DOHH2 (cell line): ENCODE measurements at regions not wholly inside any gene's neighbourhood (a gene's known extent, or its start where the extent isn't known, plus 50 kb on each side); places are given as distances from the start of the nearest gene placed in this dataset.
"Not testable (repeated sequence)": the region's sequence is repeated elsewhere in the genome, so short reads cannot be mapped to it uniquely, and the experiment has no call there.

Experiments used
- H3F3A ChIP-seq: fragments of 200-600 bp; sonication (generic), shearing (Covaris generic); 2 replicates; pipeline ENCODE4 v1.6.0; 2016; ENCODE audit warnings: antibody characterized with exemption, mild to moderate bottlenecking; ENCODE audit not compliant: control insufficient read depth, insufficient read depth
- H3K27ac ChIP-seq: fragments of 200-600 bp; sonication (generic); 2 replicates; pipeline ENCODE4 v1.5.1; 2014; ENCODE audit warnings: low read depth, mild to moderate bottlenecking, low read length, moderate library complexity
- H3K27me3 ChIP-seq: fragments of 200-600 bp; sonication (generic); 2 replicates; pipeline ENCODE4 v1.6.1; 2014; ENCODE audit warnings: mild to moderate bottlenecking, low read length, mixed read lengths; ENCODE audit not compliant: control insufficient read depth
- H3K36me3 ChIP-seq: fragments of 200-600 bp; sonication (generic); 2 replicates; pipeline ENCODE4 v1.6.1; 2014; ENCODE audit warnings: mild to moderate bottlenecking, low read length, moderate library complexity, mixed read lengths; ENCODE audit not compliant: control insufficient read depth
- H3K4me1 ChIP-seq: fragments of 200-600 bp; sonication (generic); 2 replicates; pipeline ENCODE4 v1.6.1; 2014; ENCODE audit warnings: mild to moderate bottlenecking, low read length, mixed read lengths; ENCODE audit not compliant: control insufficient read depth
- H3K4me2 ChIP-seq: fragments of 200-600 bp; sonication (generic); 2 replicates; pipeline ENCODE4 v1.6.0; 2014; ENCODE audit warnings: mild to moderate bottlenecking, low read length, moderate library complexity
- H3K4me3 ChIP-seq: fragments of 200-600 bp; sonication (generic); 2 replicates; pipeline ENCODE4 v1.5.1; 2014; ENCODE audit warnings: mild to moderate bottlenecking, low read length, mixed read lengths
- H3K79me2 ChIP-seq: fragments of 200-600 bp; sonication (generic); 2 replicates; pipeline ENCODE4 v1.6.1; 2014; ENCODE audit warnings: mild to moderate bottlenecking, low read length, mixed read lengths; ENCODE audit not compliant: control insufficient read depth
- H3K9me2 ChIP-seq: fragments of 200-600 bp; sonication (generic); replicated peaks from 2 replicates; pipeline ENCODE4 v1.6.1; 2014; ENCODE audit warnings: mild to moderate bottlenecking, low read length, mixed read lengths; ENCODE audit not compliant: control insufficient read depth
- H3K9me3 ChIP-seq: fragments of 200-600 bp; sonication (generic); 2 replicates; pipeline ENCODE4 v1.6.1; 2014; ENCODE audit warnings: antibody characterized with exemption, low read length, mixed read lengths; ENCODE audit not compliant: control insufficient read depth, insufficient read depth
- H4K20me1 ChIP-seq: fragments of 200-600 bp; sonication (generic); 2 replicates; pipeline ENCODE4 v1.6.0; 2014; ENCODE audit warnings: low read depth, mild to moderate bottlenecking, antibody characterized with exemption, low read length, moderate library complexity; ENCODE audit not compliant: control insufficient read depth, insufficient read depth
- EZH2phosphoT487 ChIP-seq: fragments of 200-600 bp; sonication (generic); IDR thresholded peaks from 2 replicates; pipeline ENCODE4 v1.6.1; 2017; ENCODE audit warnings: borderline replicate concordance, mild to moderate bottlenecking, antibody characterized with exemption, low read length, moderate library complexity, mixed read lengths
- TF ChIP-seq, protein P1 (sequence below): fragments of 200-600 bp; sonication (generic); IDR thresholded peaks from one replicate; pipeline ENCODE4 v1.5.1; 2014; ENCODE audit warnings: antibody characterized with exemption, mild to moderate bottlenecking, low read depth, low read length; ENCODE audit not compliant: poor library complexity, severe bottlenecking

DNA sequence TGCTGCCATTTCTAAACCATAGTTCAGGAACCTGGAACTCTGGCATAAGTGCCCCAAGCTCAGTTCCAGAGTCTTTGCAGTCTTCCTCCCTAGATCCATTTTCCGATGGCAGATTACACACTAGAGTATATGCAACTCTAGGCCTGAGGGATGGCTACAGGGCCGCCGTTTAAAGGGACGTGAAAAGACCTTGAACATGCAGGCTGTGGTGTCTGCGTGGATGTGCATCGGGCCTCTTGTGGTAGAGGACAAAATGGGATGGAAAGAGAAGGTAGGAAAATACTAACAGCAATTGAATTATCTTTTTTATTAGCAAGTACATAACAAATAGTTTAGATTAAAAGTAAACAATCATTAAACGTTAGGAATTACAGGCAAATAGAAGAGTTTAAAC, 588.9 kb downstream of the RFPL4B start:
- Histone ChIP-seq H3K27ac (no peak overlapping the region), H3K36me3 (no peaks in the 10 kb centered on the region), H3K79me2 (no peaks in the 10 kb centered on the region), H3K4me3 (no peak overlapping the region), H3K4me2 (no peak overlapping the region), H3K9me3 (no peaks in the 10 kb centered on the region), H3K4me1 (no peaks in the 10 kb centered on the region), H3F3A (no peaks in the 10 kb centered on the region), H4K20me1 (no peaks in the 10 kb centered on the region), H3K27me3 (no peaks in the 10 kb centered on the region), H3K9me2 (no peaks in the 10 kb centered on the region)
- TF ChIP-seq EZH2phosphoT487 = no peak
- TF ChIP-seq, protein P1, sequence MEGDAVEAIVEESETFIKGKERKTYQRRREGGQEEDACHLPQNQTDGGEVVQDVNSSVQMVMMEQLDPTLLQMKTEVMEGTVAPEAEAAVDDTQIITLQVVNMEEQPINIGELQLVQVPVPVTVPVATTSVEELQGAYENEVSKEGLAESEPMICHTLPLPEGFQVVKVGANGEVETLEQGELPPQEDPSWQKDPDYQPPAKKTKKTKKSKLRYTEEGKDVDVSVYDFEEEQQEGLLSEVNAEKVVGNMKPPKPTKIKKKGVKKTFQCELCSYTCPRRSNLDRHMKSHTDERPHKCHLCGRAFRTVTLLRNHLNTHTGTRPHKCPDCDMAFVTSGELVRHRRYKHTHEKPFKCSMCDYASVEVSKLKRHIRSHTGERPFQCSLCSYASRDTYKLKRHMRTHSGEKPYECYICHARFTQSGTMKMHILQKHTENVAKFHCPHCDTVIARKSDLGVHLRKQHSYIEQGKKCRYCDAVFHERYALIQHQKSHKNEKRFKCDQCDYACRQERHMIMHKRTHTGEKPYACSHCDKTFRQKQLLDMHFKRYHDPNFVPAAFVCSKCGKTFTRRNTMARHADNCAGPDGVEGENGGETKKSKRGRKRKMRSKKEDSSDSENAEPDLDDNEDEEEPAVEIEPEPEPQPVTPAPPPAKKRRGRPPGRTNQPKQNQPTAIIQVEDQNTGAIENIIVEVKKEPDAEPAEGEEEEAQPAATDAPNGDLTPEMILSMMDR = no peak

DNA sequence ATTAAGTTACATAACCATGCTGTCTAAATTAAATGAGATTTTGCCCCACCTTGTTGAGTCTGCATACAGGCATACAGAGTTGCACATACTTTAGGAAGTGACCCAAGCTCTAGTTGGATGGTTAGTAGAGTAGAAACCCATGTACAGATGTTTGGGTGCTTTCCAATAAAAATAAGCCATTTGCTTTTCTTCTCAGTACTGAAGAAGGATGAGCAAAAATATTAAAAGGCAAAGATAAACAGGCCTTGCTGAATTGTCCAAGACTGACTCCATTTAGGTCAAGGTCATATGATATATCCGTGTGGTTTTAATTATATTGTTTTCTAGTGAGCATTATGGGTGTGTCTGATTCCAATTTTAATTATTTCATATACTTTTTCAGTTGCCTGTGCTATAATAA, 589.4 kb downstream of the RFPL4B start:
- no peak for TF ChIP-seq EZH2phosphoT487
- TF ChIP-seq, protein P1 = no peak
- no peaks in the 10 kb centered on the region for H3K9me3 ChIP-seq

DNA sequence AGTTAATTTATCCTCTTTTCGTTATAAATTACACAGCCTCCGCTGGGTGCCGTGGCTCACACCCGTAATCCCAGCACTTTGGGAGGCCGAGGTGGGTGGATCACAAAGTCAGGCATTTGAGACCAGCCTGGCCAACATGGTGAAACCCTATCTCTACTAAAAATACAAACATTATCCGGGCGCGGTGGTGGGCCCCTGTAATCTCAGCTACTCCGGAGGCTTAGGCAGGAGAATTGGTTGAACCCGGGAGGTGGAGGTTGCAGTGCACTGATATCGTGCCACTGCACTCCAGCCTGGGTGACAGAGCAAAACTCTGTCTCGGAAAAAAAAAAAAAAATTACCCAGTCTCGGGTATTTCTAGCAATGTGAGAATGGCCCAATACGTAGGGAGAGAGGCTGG, 590.6 kb downstream of the RFPL4B start:
- H3F3A ChIP-seq, H3K27ac ChIP-seq, H3K4me1 ChIP-seq, H3K27me3 ChIP-seq, H3K4me2 ChIP-seq, H3K4me3 ChIP-seq, H3K9me2 ChIP-seq, H4K20me1 ChIP-seq, H3K9me3 ChIP-seq, H3K79me2 ChIP-seq, H3K36me3 ChIP-seq: not testable (repeated sequence)

More for the DNA sequence above, 589.4 kb downstream of the RFPL4B start:
- H3K4me1 ChIP-seq = no peaks in the 10 kb centered on the region
- H3K27me3 ChIP-seq = no peaks in the 10 kb centered on the region
- no peak overlapping the region for H3K4me3 ChIP-seq
- no peaks in the 10 kb centered on the region for H3K79me2 ChIP-seq
- no peaks in the 10 kb centered on the region for H3K9me2 ChIP-seq
- H4K20me1 ChIP-seq = no peaks in the 10 kb centered on the region
- H3K4me2 ChIP-seq = no peak overlapping the region
- H3K36me3 ChIP-seq = no peaks in the 10 kb centered on the region
- H3K27ac ChIP-seq = no peak overlapping the region
- no peaks in the 10 kb centered on the region for H3F3A ChIP-seq

DNA sequence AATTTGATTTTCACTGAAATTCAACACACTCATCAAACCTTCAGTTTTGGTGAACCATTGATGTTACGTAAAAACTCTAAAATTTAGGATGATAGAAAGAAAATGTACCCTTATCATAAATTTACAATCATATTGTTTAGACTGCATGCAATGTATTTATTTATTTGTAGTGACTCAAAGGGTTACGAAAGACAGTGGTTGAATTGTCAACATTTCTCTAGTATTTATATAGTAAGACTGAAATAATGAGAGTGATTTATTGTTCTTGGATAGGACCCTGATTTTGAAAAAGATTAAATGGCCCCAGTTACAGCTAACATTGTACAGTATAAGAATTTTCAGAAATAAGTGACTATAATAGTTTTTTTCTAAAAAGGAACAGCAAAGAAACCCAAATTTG, 591.5 kb downstream of the RFPL4B start:
- TF ChIP-seq, protein P1 = no peak
- TF ChIP-seq EZH2phosphoT487 = no peak
- Histone ChIP-seq H3K9me3 (no peaks in the 10 kb centered on the region), H3K4me1 (no peaks in the 10 kb centered on the region), H3K27ac (no peak overlapping the region), H3K36me3 (no peaks in the 10 kb centered on the region), H3K79me2 (no peaks in the 10 kb centered on the region), H3K27me3 (no peaks in the 10 kb centered on the region), H4K20me1 (no peaks in the 10 kb centered on the region), H3K4me2 (no peak overlapping the region), H3K9me2 (no peaks in the 10 kb centered on the region), H3K4me3 (no peak overlapping the region), H3F3A (no peaks in the 10 kb centered on the region)
